Upper lobe of left lung (tissue), 6 donors: ENCODE measurements at regions not wholly inside any gene's neighbourhood (a gene's known extent, or its start where the extent isn't known, plus 50 kb on each side); places are given as distances from the start of the nearest gene placed in this dataset.
"Not testable (repeated sequence)": the region's sequence is repeated elsewhere in the genome, so short reads cannot be mapped to it uniquely, and the experiment has no call there.

Experiments
- ATAC-seq, 2 donors: fragments of 200-7000 bp; cut with Tn5 transposase; one replicate each; pipeline ENCODE4 v1.9.1; 2022; ENCODE audit warnings: mild to moderate bottlenecking in 2 of 2, moderate library complexity in 2 of 2; ENCODE audit not compliant: low FRiP score in 2 of 2
- DNase-seq, 2 donors: peaks; one replicate each; pipeline ENCODE4 v3.0.0-alpha.2; 2019 to 2020
- H3K27ac ChIP-seq, 4 donors: fragments of 200-600 bp; sonication (generic); one replicate each; pipeline ENCODE4 v1.5.1; 2016 to 2019
- H3K27me3 ChIP-seq, 4 donors: fragments of 200-600 bp; sonication (generic); one replicate each; pipeline ENCODE4 v1.5.1; 2017 to 2019
- H3K36me3 ChIP-seq, 4 donors: fragments of 200-600 bp; sonication (generic); one replicate each; pipeline ENCODE4 v1.5.1; 2016 to 2019
- H3K4me1 ChIP-seq, 4 donors: fragments of 200-600 bp; sonication (generic); one replicate each; pipeline ENCODE4 v1.5.1; 2018 to 2019
- H3K4me3 ChIP-seq, 4 donors: fragments of 200-600 bp; sonication (generic); one replicate each; pipeline ENCODE4 v1.5.1; 2017 to 2019; ENCODE audit warnings: mild to moderate bottlenecking in 2 of 4, moderate library complexity in 1 of 4
- H3K9me3 ChIP-seq, 4 donors: fragments of 200-600 bp; sonication (generic); one replicate each; pipeline ENCODE4 v1.5.1; 2018 to 2019
- EP300 ChIP-seq, 4 donors: sonication (generic); formaldehyde crosslinking; IDR thresholded peaks; one replicate each; pipeline ENCODE4 v1.5.1; 2017; ENCODE audit warnings: antibody characterized with exemption in 4 of 4, control low read depth in 2 of 4
- POLR2A ChIP-seq, 4 donors: fragments of 450-650 bp; IDR thresholded peaks; one replicate each; pipeline ENCODE4 v1.5.1; 2016 to 2017; ENCODE audit warnings: antibody characterized with exemption in 4 of 4, mild to moderate bottlenecking in 2 of 4
- POLR2AphosphoS5 ChIP-seq, 2 donors: sonication (generic); formaldehyde crosslinking; IDR thresholded peaks; one replicate each; pipeline ENCODE4 v1.5.1; 2017; ENCODE audit warnings: antibody characterized with exemption in 2 of 2
- WGBS, 2 donors: methylation state at CpG; one replicate each; pipeline ENCODE4 v1.1.5; 2017 to 2018; 5-methylcytosine and 5-hydroxymethylcytosine counted together
- TF ChIP-seq, protein P1 (sequence below), 6 experiments: fragments of 450-650 bp in 4 of 6; fragments of 200-600 bp in 2 of 6; sonication (generic) in 2 of 6; IDR thresholded peaks; one replicate each; pipeline ENCODE4 v1.5.1; 2016 to 2019; ENCODE audit warnings: antibody characterized with exemption in 6 of 6
- donor health status: DM: no; HTN: no; CAD: no; lungs with moderate emphysema.
- donor health status: DM: no; HTN: yes; CAD: no; lungs with severe emphysema.

GRCh38 chr9:42368279-42368881 is 184.9 kb downstream of the SPATA31A6 start:
- WGBS, 2 donors = 5 to 10% methylated on average over 1 of the region's 1 CpG
- not testable (repeated sequence) for H3K27ac ChIP-seq, H3K4me1 ChIP-seq, H3K27me3 ChIP-seq, ATAC-seq, H3K36me3 ChIP-seq, H3K4me3 ChIP-seq, H3K9me3 ChIP-seq, DNase-seq

DNA sequence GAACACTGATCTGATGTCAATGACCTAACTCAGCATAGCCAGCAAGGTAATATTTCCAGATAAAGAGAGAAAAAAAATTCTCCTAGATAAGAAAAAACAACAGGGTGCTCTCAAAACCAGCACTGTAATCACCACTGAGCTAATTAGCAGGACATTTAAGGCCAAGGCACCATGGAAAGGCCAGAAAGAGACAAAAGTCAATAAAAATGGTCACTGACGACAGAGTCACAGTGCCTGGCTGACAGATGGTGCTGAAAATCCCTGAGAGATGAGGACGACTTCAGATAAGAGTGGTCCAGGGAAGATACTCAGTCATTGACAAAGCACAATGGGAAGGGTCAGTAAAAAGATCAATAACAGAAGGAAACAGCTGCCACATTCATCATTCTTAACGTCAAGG is 186.7 kb downstream of the SPATA31A6 start:
- not testable (repeated sequence) for H3K4me3 ChIP-seq, H3K36me3 ChIP-seq, ATAC-seq, DNase-seq, H3K9me3 ChIP-seq, H3K27ac ChIP-seq, H3K27me3 ChIP-seq, H3K4me1 ChIP-seq
- WGBS, 2 donors = 43% methylated on average over 1 of the region's 3 CpGs; no CpG with 5 or more reads in 1 of the 2 donors

DNA sequence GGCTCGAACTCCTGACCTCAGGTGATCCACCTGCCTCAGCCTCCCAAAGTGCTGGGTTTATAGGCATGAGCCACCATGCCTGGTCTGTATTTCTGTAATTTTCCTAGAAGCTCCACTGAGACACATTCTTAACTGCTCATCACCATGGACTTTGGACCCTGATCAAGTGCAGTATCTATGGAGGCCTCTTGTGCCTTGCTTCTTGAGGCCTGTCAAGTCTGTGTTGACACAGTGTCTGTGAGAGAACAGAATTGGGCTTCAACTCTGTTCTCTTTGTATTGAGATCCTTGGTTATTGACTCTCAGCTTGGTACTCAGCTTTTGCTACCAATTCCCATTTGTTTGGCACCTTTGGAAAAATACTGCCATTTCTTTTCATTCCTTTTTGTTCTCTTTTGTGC is 188.0 kb downstream of the SPATA31A6 start:
- WGBS, 2 donors = no CpG with 5 or more reads among the region's 1 CpG
- not testable (repeated sequence) for H3K4me1 ChIP-seq, H3K27me3 ChIP-seq, H3K27ac ChIP-seq, DNase-seq, H3K4me3 ChIP-seq, H3K36me3 ChIP-seq, H3K9me3 ChIP-seq
- ATAC-seq = peak in 1 of 2 donors; percentile 27

- H3K4me3 ChIP-seq, H3K27ac ChIP-seq, H3K9me3 ChIP-seq, DNase-seq, H3K36me3 ChIP-seq, H3K4me1 ChIP-seq, H3K27me3 ChIP-seq: not testable (repeated sequence)
- 78 to 79% methylated on average over 20 to 23 of the region's 23 CpGs for WGBS, 2 donors
- peak in 1 of 2 donors; percentile 17 for ATAC-seq
Measured at GRCh38 chr9:42377530-42378417, 194.3 kb downstream of the SPATA31A6 start.

GRCh38 chr9:42378418-42378815 is 195.0 kb downstream of the SPATA31A6 start:
- Histone ChIP-seq H3K4me1 (no peaks in the 10 kb centered on the region), H3K27ac (no peak overlapping the region), H3K4me3 (no peak overlapping the region), H3K9me3 (no peaks in the 10 kb centered on the region), H3K27me3 (no peaks in the 10 kb centered on the region), H3K36me3 (no peaks in the 10 kb centered on the region)
- ATAC-seq (no peak), DNase-seq (no peak)
- 88 to 94% methylated on average over 2 of the region's 2 CpGs for WGBS, 2 donors
- TF ChIP-seq POLR2AphosphoS5 (IDR thresholded peaks at IDR 0.05) (no peak), EP300 (IDR thresholded peaks at IDR 0.05) (no peak), POLR2A (IDR thresholded peaks at IDR 0.05) (no peak)
- TF ChIP-seq, protein P1, sequence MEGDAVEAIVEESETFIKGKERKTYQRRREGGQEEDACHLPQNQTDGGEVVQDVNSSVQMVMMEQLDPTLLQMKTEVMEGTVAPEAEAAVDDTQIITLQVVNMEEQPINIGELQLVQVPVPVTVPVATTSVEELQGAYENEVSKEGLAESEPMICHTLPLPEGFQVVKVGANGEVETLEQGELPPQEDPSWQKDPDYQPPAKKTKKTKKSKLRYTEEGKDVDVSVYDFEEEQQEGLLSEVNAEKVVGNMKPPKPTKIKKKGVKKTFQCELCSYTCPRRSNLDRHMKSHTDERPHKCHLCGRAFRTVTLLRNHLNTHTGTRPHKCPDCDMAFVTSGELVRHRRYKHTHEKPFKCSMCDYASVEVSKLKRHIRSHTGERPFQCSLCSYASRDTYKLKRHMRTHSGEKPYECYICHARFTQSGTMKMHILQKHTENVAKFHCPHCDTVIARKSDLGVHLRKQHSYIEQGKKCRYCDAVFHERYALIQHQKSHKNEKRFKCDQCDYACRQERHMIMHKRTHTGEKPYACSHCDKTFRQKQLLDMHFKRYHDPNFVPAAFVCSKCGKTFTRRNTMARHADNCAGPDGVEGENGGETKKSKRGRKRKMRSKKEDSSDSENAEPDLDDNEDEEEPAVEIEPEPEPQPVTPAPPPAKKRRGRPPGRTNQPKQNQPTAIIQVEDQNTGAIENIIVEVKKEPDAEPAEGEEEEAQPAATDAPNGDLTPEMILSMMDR (IDR thresholded peaks at IDR 0.05) = no peak

DNA sequence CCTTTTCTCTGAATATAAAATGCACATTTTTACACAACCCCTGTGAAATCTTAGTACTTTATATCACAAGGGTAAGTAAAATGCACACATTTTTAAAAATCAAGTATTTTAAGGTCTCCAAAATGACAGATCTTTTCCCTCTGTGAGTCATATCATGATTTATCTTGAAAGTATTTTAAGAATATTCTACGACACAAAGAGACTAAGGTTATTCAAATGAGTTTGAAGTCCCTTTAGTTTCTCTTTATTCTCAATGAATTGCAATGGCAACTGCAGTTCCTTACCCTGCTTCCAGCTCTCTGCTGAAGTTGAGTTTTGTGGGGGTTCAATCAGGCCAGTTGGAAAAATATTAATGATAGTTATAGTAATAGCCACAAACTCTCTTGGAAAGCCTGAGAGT is 196.1 kb downstream of the SPATA31A6 start:
- not testable (repeated sequence) for DNase-seq, H3K4me1 ChIP-seq, H3K27me3 ChIP-seq, H3K9me3 ChIP-seq, ATAC-seq, H3K36me3 ChIP-seq, H3K27ac ChIP-seq, H3K4me3 ChIP-seq
- WGBS, 2 donors = 22 to 33% methylated on average over 1 of the region's 1 CpG

- ATAC-seq, H3K9me3 ChIP-seq, H3K4me1 ChIP-seq, H3K36me3 ChIP-seq, H3K27ac ChIP-seq, H3K4me3 ChIP-seq, H3K27me3 ChIP-seq: not testable (repeated sequence)
- WGBS, 2 donors = 95 to 96% methylated on average over 24 of the region's 24 CpGs
- peak in 1 of 2 donors; percentile 85 for DNase-seq
Measured at GRCh38 chr9:42384585-42384984, 201.1 kb downstream of the SPATA31A6 start.

GRCh38 chr9:42385574-42386120 is 202.2 kb downstream of the SPATA31A6 start:
- WGBS, 2 donors = 82 to 86% methylated on average over 10 to 11 of the region's 11 CpGs
- not testable (repeated sequence) for ATAC-seq, H3K27me3 ChIP-seq

More at GRCh38 chr9:42385574-42386120, 202.2 kb downstream of the SPATA31A6 start:
- H3K27ac ChIP-seq, H3K4me1 ChIP-seq, H3K9me3 ChIP-seq, H3K4me3 ChIP-seq, H3K36me3 ChIP-seq: not testable (repeated sequence)
- DNase-seq = peak in 1 of 2 donors; percentile 66
